ENCODE measurements at regions not wholly inside any gene's neighbourhood (a gene's known extent, or its start where the extent isn't known, plus 50 kb on each side); places are given as distances from the start of the nearest gene placed in this dataset.

GRCh38 chr5:92930057-92930456 is 651.0 kb downstream of the NR2F1-AS1 start:
- intact Hi-C loops (cut with micrococcal nuclease), result no loop called here
- ATAC-seq, result no peak
- no peak for DNase-seq

- DNase-seq, result no peak
- intact Hi-C loops (cut with micrococcal nuclease), result no loop called here
- ATAC-seq, result no peak
Measured at GRCh38 chr5:92927291-92927778, 653.7 kb downstream of the NR2F1-AS1 start.

GRCh38 chr5:92923885-92924284 is 657.1 kb downstream of the NR2F1-AS1 start:
- ATAC-seq (no peak), DNase-seq (no peak)
- intact Hi-C loops (cut with micrococcal nuclease), result no loop called here

DNA sequence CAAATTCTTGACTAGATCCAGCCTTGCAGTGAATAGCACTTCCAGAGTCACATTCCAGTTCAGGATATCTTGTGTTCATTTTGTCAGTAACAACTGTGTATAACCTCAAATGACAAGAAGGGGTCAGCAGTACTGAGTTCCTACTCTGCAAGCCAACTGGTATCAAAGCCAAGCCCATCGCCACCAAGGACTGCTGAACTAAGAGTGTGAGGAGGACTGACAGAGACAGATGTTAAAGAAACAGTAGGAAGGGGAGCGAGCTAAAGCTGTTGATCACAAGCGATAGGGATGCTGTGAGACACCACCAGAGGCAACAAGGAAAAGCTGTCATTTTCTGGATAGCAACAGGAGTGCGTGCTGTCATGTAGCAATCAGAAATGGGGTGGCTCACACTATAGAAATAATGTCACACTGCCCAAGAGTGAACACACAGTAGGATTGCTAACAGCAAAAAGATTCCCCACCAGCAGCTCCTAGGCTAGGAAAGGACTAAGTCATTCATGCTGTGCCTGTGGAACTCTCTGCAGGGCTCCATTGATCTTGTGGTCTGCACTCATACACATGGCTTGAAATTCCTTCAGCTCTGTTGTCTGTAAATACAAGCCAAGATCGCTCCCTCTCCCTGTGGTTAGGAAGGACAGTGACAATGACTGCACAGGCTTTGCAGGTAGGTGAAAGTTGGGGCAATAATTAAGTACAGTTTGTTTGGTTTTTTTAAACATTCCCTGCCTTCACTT is 658.6 kb downstream of the NR2F1-AS1 start:
- intact Hi-C loops (cut with micrococcal nuclease), result no loop called here
- ATAC-seq (no peak), DNase-seq (no peak)

GRCh38 chr5:92917044-92917443 is 664.0 kb downstream of the NR2F1-AS1 start:
- DNase-seq (no peak), ATAC-seq (no peak)
- intact Hi-C loops (cut with micrococcal nuclease), result no loop called here

DNA sequence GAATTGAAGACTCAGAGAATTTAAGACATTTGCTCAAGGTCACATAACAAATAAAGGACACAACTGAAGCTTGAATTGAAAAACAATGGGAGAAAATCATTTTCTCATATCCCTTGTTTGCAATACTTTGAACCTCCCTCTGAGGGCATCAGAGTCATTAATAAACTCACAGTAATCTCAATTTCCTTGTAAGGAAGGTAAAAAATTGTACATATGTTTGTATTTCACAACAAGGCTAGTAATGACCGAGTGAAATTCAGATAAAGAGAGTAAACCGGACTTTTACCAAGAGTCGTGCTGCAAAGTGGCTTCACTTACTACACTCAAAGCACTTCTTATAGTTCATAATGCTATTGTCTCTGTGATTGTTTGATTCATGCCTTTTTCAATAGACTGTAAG is 665.0 kb downstream of the NR2F1-AS1 start:
- ATAC-seq, result no peak
- intact Hi-C loops (cut with micrococcal nuclease), result no loop called here
- DNase-seq, result no peak

GRCh38 chr5:92912283-92912682 is 668.7 kb downstream of the NR2F1-AS1 start:
- intact Hi-C loops (cut with micrococcal nuclease), result no loop called here
- no peak for DNase-seq
- no peak for ATAC-seq

DNA sequence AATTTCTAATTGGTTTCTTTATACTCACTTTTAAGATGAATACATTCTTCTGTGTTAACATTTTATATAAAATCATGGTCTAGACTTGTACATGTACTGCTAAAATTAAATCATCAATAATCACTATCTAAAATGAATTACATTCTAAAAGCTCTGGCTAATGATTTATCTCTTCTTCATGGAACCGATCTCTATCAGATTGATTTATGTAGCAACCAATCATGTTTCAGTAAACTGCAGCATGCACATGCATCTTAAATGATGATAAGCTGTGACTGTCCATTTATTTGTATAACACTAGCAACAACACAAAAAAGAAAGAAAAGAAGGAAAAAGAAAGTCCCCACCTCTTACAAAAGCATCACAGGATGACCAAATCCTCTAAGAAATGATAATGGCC is 669.2 kb downstream of the NR2F1-AS1 start:
- DNase-seq, result no peak
- intact Hi-C loops (cut with micrococcal nuclease), result no loop called here
- no peak for ATAC-seq

DNA sequence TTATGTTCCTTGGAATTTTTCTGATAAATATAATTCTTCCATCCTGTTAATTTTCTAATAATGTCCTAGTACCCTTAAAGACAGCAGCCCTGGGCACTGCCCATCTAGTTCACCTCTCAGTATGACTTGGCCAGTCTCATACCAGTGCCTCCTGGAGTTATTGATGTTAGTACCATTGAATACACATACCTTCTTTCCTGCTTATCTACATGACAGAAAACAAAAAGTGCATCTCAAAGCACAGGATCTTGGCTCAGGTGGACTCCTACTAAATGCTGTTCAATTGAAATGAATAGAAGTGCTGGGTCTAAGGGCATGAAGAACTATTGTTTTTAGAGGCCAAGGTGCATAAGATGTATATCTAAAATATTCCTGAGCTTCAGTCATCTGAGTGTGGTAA is 669.7 kb downstream of the NR2F1-AS1 start:
- no peak for ATAC-seq
- intact Hi-C loops (cut with micrococcal nuclease), result no loop called here

DNA sequence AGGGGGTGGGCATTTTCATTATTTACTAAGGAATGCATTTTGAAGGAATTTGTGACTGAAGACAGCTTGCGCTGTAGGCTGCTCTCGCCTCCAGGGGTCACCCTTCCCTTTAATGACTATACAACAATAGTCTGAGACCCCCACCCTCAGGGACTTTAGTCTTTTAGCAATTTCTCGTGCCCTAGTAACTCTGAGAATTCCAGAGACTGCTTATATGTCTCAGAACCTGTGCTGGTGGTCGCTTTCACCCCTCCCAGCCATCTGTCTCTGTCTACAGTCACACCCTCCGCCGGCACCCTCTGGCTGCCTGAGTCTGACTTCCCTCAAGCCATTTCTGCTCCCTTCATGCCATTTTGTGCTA is 671.4 kb downstream of the NR2F1-AS1 start:
- ATAC-seq (no peak), DNase-seq (no peak)
- intact Hi-C loops (cut with micrococcal nuclease), result no loop called here

More for the DNA sequence above, 669.7 kb downstream of the NR2F1-AS1 start:
- DNase-seq, result no peak

DNA sequence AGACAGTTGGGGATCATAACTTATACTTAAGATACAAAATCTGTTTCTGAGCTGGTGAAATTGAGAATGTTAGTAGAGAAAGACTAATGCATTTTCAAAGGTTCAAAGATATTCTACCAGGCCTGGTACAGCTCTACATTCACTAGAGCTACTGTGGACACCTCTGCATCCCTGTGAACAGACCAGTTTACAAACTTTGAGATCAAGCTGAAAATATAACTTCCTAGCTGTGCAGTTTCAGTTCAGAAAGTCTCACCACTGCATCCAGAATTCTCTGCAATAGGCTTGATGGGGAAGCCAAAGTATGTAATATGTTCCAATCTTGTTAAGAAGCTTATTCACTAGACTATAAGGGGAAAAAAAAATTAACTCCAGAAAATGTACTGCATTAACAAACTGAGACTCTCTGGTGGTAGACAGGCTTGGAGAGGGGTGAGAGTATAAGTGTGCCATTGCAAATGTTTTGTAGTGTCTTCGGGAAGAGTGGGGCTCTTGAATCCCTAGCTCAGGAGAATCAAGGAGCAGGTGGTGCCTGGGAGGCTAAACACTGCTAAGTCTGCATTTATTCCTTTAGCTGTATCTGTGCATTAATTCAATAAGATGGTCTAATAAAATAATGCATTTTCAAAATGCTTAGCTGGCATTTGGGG is 671.9 kb downstream of the NR2F1-AS1 start:
- DNase-seq (no peak), ATAC-seq (no peak)
- intact Hi-C loops (cut with micrococcal nuclease), result no loop called here

DNA sequence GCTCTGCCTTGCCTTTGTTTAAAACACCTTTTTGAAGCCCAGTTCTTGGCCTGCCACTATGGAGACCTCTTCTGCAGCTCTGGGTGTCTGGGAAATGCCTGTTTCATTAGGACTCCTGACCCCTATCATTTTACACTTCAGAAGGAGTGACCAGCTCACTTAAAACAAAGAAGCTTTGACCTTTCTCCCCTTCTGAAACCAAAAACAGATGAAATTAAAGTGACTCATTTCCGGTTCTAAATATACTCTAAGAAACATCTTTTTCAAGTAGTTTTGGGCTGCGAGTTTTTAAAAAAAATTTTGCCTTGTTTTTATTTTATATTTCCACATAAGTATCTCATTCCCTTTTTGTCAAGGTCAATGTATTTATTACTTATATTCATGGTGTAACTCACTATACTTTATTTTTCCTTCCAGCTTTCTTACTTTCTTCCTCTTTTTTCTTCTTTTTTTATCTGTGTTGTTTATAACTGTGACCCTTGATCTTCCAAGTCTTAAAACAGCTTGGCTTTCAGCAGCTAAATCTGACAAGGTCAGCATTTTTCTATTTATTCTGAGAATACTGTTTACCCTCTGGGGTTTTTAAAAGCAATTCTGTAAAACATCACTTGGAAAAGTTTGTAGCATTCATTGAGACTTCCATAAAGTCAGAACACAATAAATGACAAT is 672.9 kb downstream of the NR2F1-AS1 start:
- DNase-seq (no peak), ATAC-seq (no peak)
- intact Hi-C loops (cut with micrococcal nuclease), result no loop called here

GRCh38 chr5:92906798-92907376 is 674.1 kb downstream of the NR2F1-AS1 start:
- DNase-seq (no peak), ATAC-seq (no peak)
- intact Hi-C loops (cut with micrococcal nuclease), result no loop called here

DNA sequence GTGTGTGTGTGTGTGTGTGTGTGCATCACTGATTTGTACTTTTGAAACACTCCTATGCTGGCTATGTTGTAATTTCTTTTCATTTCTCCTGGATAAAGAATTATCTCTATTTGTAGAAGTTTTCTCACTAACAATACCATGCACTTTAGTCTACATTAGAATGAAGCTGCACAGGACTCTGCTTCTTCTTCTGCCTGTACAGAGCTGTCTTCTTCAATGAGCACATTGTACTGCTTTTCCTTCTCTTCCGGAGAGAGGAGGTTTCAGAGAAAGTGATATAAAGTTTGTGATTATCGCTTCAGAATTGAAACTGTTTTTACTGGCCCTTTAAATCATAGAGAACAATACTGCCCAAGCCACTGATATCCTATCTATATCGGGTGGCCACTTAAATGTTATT is 677.0 kb downstream of the NR2F1-AS1 start:
- DNase-seq (no peak), ATAC-seq (no peak)
- intact Hi-C loops (cut with micrococcal nuclease), result no loop called here

DNA sequence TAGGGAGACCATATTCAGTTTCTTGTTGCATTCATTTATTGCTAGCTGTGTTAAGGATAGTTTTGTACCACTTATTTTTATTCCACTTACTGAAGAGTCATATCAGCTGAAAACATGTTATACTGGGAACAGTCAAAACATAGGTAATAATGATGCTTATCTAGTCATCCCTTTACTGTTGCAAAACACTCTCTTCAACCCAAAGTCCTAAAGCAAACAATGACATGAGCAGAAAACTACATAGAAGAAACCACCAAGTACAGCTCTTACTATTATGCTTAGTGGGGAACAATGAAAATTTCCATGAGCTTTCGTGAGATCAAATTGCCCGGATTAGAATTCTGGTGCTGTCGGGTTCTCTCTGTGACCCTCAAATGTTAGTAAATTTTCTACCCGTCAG is 681.4 kb downstream of the NR2F1-AS1 start:
- no peak for ATAC-seq
- DNase-seq, result no peak
- intact Hi-C loops (cut with micrococcal nuclease), result no loop called here

DNA sequence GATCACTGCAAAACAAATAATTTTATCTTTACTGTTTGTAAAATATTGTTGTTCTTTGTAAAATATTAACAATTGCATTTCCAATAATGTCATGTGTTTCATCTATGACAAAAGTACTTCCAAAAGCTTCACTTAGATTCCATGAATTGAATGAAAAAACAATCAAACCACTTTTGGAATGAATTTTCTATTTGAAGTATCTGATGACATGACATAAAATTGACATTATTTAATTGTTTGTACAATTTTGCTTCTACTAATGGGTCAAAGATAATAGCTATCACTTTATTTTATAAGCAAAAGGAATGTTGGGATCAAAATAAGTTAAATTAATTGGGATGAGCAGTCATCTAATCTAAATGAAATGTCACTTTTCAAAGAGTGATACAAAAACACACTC is 684.3 kb downstream of the NR2F1-AS1 start:
- DNase-seq, result no peak
- intact Hi-C loops (cut with micrococcal nuclease), result no loop called here

DNA sequence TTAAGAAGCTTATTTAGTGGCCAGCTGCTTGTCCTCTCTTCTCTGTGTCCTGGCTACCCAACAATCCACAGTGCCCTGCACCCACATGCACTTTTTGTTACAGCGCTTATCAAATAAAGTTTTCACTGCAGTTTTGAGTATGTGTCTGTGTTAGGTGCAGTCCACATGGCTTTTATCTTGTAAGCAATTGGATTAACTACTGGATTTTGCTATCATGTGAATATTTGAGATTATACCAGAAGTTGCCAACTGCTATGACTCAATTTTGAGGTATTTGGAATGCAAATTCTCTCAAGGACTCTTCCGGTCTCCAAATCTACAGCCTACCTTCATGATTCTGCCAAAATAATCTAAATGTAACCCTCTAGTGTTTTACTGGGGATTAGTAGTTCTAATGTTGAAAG is 690.2 kb downstream of the NR2F1-AS1 start:
- intact Hi-C loops (cut with micrococcal nuclease), result no loop called here

More for the DNA sequence above, 684.3 kb downstream of the NR2F1-AS1 start:
- ATAC-seq, result no peak

DNA sequence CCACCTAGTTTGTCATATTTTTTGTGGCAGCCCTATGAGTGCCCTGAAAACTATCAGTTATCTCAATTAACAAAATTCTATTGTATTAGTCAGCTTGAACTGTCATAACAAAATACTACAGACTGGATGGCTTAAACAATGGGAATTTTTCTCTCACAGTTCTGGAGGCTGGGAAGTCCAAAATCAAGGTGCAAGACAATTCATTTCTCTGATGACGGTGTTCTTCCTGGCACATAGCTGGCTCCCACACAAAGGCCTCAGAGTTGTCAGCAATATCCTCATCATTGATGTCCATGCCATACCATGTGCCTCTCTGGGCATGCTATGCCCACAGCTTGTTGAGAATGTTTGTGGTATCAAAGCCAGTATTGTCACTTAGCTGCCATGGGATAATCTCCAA is 691.9 kb downstream of the NR2F1-AS1 start:
- intact Hi-C loops (cut with micrococcal nuclease), result no loop called here
- no peak for ATAC-seq
- no peak for DNase-seq

More for the DNA sequence above, 690.2 kb downstream of the NR2F1-AS1 start:
- no peak for DNase-seq
- no peak for ATAC-seq

DNA sequence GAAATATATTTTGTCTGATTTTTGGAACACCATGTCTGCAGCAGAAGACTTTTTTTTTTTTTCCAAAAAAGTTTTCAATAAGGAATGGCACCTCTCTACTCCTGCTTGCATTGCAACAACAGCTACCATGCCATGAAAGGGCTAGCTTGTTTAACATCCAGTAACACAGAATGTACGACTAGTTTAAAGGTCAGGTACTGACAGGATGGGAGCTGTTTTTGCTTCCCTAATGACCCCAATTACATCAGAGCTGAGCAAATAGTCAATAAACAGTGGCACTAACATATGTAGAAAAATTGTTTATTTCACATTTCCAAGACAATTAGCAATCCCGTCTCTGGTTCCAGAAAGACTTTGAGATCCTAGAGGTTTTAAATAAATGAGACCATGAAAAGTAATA is 693.8 kb downstream of the NR2F1-AS1 start:
- DNase-seq, result no peak
- no peak for ATAC-seq
- intact Hi-C loops (cut with micrococcal nuclease), result no loop called here

DNA sequence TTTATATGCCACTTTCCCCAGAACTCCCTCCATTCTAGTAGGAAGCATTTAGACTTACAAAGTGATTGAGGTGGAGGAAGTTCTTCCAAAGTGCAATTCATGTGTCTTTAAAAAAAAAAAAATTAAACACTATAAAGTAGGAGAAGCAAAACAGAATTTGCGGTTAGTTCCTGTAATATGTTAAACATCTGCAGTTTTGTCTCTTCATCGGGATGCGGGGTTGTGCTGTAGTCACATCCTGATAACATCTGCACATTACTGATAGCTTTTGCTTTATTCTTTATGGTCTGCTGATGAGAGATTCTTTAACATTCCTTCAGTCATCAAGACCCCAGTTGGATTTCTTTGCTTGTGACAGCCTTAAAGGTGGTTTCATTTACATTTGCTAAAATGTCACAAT is 694.3 kb downstream of the NR2F1-AS1 start:
- no peak for DNase-seq
- no peak for ATAC-seq
- intact Hi-C loops (cut with micrococcal nuclease), result no loop called here

Measured in left ventricle myocardium superior (tissue), 1 donor.